Liver (tissue), 3 donors: ENCODE measurements at regions not wholly inside any gene's neighbourhood (a gene's known extent, or its start where the extent isn't known, plus 50 kb on each side); places are given as distances from the start of the nearest gene placed in this dataset.

Experiments
- CTCF ChIP-seq: fragments of 150-350 bp; IDR thresholded peaks from 2 replicates; pipeline ENCODE4 v1.5.1; 2017; ENCODE audit warnings: improper control_type of control experiment, low read depth, low read length; ENCODE audit not compliant: missing input control
- GABPA ChIP-seq, 2 donors: IDR thresholded peaks in 1 of 2; conservative IDR thresholded peaks in 1 of 2; 2 replicates each; pipeline ENCODE4 v1.6.1; 2016; ENCODE audit warnings: antibody characterized with exemption in 2 of 2, mild to moderate bottlenecking in 1 of 2, moderate library complexity in 1 of 2
- HNF4A ChIP-seq, 2 donors: conservative IDR thresholded peaks; 2 replicates each; pipeline ENCODE4 v1.6.1; 2016; ENCODE audit warnings: antibody characterized with exemption in 2 of 2, mild to moderate bottlenecking in 2 of 2
- MAX ChIP-seq: IDR thresholded peaks from 2 replicates; pipeline ENCODE4 v1.6.1; 2016; ENCODE audit warnings: antibody characterized with exemption
- NR2F2 ChIP-seq: IDR thresholded peaks from 2 replicates; pipeline ENCODE4 v1.6.1; 2016; ENCODE audit warnings: antibody characterized with exemption
- RAD21 ChIP-seq, 2 donors: IDR thresholded peaks; 2 replicates each; pipeline ENCODE4 v1.6.1; 2016; ENCODE audit warnings: antibody characterized with exemption in 2 of 2, mild to moderate bottlenecking in 2 of 2
- REST ChIP-seq: IDR thresholded peaks from 2 replicates; pipeline ENCODE4 v1.6.1; 2016; ENCODE audit warnings: antibody characterized with exemption, mild to moderate bottlenecking
- SP1 ChIP-seq: IDR thresholded peaks from 2 replicates; pipeline ENCODE4 v1.6.1; 2018; ENCODE audit warnings: antibody characterized with exemption, mild to moderate bottlenecking
- TAF1 ChIP-seq: conservative IDR thresholded peaks from 2 replicates; pipeline ENCODE4 v1.6.1; 2016; ENCODE audit warnings: antibody characterized with exemption, mild to moderate bottlenecking
- YY1 ChIP-seq: IDR thresholded peaks from 2 replicates; pipeline ENCODE4 v1.6.1; 2016; ENCODE audit warnings: antibody characterized with exemption, mild to moderate bottlenecking
- TF ChIP-seq, protein P1 (sequence below): IDR thresholded peaks from 2 replicates; pipeline ENCODE4 v1.6.1; 2016; ENCODE audit warnings: antibody characterized with exemption
- donor health status: healthy.
- donor health status: healthy.

DNA sequence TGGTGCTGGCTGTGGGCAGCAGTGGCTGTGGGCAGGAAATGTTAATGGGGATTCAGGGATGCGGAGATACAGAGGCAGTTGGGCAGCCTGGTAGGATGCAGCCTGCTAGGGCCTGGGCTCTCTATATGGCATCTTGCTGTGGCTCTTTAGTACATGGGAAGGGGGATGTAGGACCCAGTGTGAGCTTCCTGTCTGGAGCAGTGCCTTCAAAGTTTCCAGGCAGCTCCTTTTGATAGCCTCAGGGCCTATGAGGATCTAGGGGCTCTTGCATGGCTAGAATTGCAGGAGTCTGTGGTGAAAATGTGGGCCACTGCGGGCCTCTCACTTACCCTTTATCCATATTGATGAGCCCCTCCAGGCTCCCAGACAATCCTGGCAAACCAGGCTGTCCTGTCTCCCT, 213.2 kb upstream of the SNX19 start:
- TF ChIP-seq YY1, result no peak
- no peak for TF ChIP-seq TAF1
- TF ChIP-seq REST, result no peak
- no peak for TF ChIP-seq CTCF
- TF ChIP-seq SP1, result no peak
- TF ChIP-seq MAX, result no peak
- no peak for TF ChIP-seq GABPA (IDR thresholded peaks at IDR 0.05 in 1 of 2, conservative IDR thresholded peaks at IDR 0.05 in 1 of 2)
- TF ChIP-seq RAD21 (IDR thresholded peaks at IDR 0.05), result no peak
- TF ChIP-seq, protein P1, sequence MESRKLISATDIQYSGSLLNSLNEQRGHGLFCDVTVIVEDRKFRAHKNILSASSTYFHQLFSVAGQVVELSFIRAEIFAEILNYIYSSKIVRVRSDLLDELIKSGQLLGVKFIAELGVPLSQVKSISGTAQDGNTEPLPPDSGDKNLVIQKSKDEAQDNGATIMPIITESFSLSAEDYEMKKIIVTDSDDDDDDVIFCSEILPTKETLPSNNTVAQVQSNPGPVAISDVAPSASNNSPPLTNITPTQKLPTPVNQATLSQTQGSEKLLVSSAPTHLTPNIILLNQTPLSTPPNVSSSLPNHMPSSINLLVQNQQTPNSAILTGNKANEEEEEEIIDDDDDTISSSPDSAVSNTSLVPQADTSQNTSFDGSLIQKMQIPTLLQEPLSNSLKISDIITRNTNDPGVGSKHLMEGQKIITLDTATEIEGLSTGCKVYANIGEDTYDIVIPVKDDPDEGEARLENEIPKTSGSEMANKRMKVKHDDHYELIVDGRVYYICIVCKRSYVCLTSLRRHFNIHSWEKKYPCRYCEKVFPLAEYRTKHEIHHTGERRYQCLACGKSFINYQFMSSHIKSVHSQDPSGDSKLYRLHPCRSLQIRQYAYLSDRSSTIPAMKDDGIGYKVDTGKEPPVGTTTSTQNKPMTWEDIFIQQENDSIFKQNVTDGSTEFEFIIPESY, result no peak
- TF ChIP-seq HNF4A (conservative IDR thresholded peaks at IDR 0.05), result no peak
- no peak for TF ChIP-seq NR2F2
